Testis (tissue), 2 donors: ENCODE measurements at regions not wholly inside any gene's neighbourhood (a gene's known extent, or its start where the extent isn't known, plus 50 kb on each side); places are given as distances from the start of the nearest gene placed in this dataset.

Experiments used
- CTCF ChIP-seq, 3 experiments: fragments of 450-650 bp in 2 of 3; fragments of 200-600 bp in 1 of 3; sonication (generic) in 1 of 3; IDR thresholded peaks; one replicate each; pipeline ENCODE4 v1.5.1; 2016 to 2019; ENCODE audit warnings: antibody characterized with exemption in 3 of 3, mild to moderate bottlenecking in 2 of 3, moderate library complexity in 1 of 3
- POLR2A ChIP-seq: fragments of 450-650 bp; IDR thresholded peaks from one replicate; pipeline ENCODE4 v1.6.1; 2017; ENCODE audit warnings: antibody characterized with exemption, mild to moderate bottlenecking, moderate library complexity

- no peak for TF ChIP-seq CTCF (IDR thresholded peaks at IDR 0.05)
- no peak for TF ChIP-seq POLR2A
Measured at GRCh38 chr2:126786765-126787164, 111.9 kb upstream of the TEX51 start.
